HEK293T (cell line): ENCODE measurements at regions not wholly inside any gene's neighbourhood (a gene's known extent, or its start where the extent isn't known, plus 50 kb on each side); places are given as distances from the start of the nearest gene placed in this dataset.

Experiments
- ARNT ChIP-seq: fragments of 450-650 bp; IDR thresholded peaks from 2 replicates; pipeline ENCODE4 v1.6.1; 2017; ENCODE audit warnings: mild to moderate bottlenecking
- BHLHE40 ChIP-seq: fragments of 450-650 bp; IDR thresholded peaks from 2 replicates; pipeline ENCODE4 v1.6.1; 2016; ENCODE audit warnings: mild to moderate bottlenecking, moderate library complexity, borderline replicate concordance
- ELF4 ChIP-seq: fragments of 450-650 bp; IDR thresholded peaks from 2 replicates; pipeline ENCODE4 v1.6.1; 2017; ENCODE audit warnings: antibody characterized with exemption
- FOXK2 ChIP-seq: fragments of 450-650 bp; IDR thresholded peaks from 2 replicates; pipeline ENCODE4 v1.6.1; 2016; ENCODE audit warnings: mild to moderate bottlenecking
- FOXM1 ChIP-seq: fragments of 450-650 bp; IDR thresholded peaks from 2 replicates; pipeline ENCODE4 v1.6.1; 2017; ENCODE audit warnings: mild to moderate bottlenecking, borderline replicate concordance
- HDGF ChIP-seq: fragments of 450-650 bp; IDR thresholded peaks from 2 replicates; pipeline ENCODE4 v1.6.1; 2017; ENCODE audit warnings: antibody characterized with exemption, borderline replicate concordance
- LEF1 ChIP-seq: fragments of 450-650 bp; IDR thresholded peaks from 2 replicates; pipeline ENCODE4 v1.6.1; 2017; ENCODE audit warnings: mild to moderate bottlenecking, borderline replicate concordance
- NFRKB ChIP-seq: fragments of 450-650 bp; IDR thresholded peaks from 2 replicates; pipeline ENCODE4 v1.6.1; 2016; ENCODE audit warnings: mild to moderate bottlenecking, moderate library complexity
- PKNOX1 ChIP-seq: fragments of 450-650 bp; IDR thresholded peaks from 2 replicates; pipeline ENCODE4 v1.6.1; 2016
- SP1 ChIP-seq: fragments of 450-650 bp; IDR thresholded peaks from 2 replicates; pipeline ENCODE4 v1.6.1; 2017
- SUZ12 ChIP-seq: fragments of 450-650 bp; IDR thresholded peaks from 2 replicates; pipeline ENCODE4 v1.6.1; 2016; ENCODE audit warnings: mild to moderate bottlenecking
- TARDBP ChIP-seq: fragments of 450-650 bp; IDR thresholded peaks from 2 replicates; pipeline ENCODE4 v1.6.1; 2016
- ZNF384 ChIP-seq: fragments of 450-650 bp; IDR thresholded peaks from 2 replicates; pipeline ENCODE4 v1.6.1; 2016

- TF ChIP-seq LEF1 (no peak), BHLHE40 (no peak), TARDBP (no peak), SP1 (no peak), PKNOX1 (no peak), ELF4 (no peak), ARNT (no peak), HDGF (no peak), FOXK2 (no peak), SUZ12 (no peak), NFRKB (no peak), FOXM1 (no peak), ZNF384 (no peak)
Measured at GRCh38 chr11:15871904-15872626, 484.3 kb downstream of the SOX6 start.
